Panc1 (cell line): ENCODE measurements at regions not wholly inside any gene's neighbourhood (a gene's known extent, or its start where the extent isn't known, plus 50 kb on each side); places are given as distances from the start of the nearest gene placed in this dataset.

Experiments
- POLR2AphosphoS5 ChIP-seq: IDR thresholded peaks from 2 replicates; pipeline ENCODE4 v1.6.1; 2012; ENCODE audit warnings: mild to moderate bottlenecking, low read depth, low read length, moderate library complexity
- REST ChIP-seq, 2 experiments: IDR thresholded peaks; 2 replicates each; pipeline ENCODE4 v1.6.1; 2011 to 2012; ENCODE audit warnings: low read depth in 2 of 2, control low read depth in 1 of 2, low read length in 1 of 2, mild to moderate bottlenecking in 1 of 2, moderate library complexity in 1 of 2; ENCODE audit not compliant: insufficient read depth in 1 of 2
- SIN3A ChIP-seq: IDR thresholded peaks from 2 replicates; pipeline ENCODE4 v1.6.1; 2012; ENCODE audit warnings: low read depth, mild to moderate bottlenecking, low read length, moderate library complexity, borderline replicate concordance; ENCODE audit not compliant: insufficient read depth
- TCF7L2 ChIP-seq: IDR thresholded peaks from 2 replicates; pipeline ENCODE4 v1.6.1; 2011; ENCODE audit warnings: mild to moderate bottlenecking, low read depth, low read length, inconsistent platforms
- TF ChIP-seq, protein P1 (sequence below): fragments of 450-650 bp; IDR thresholded peaks from 2 replicates; pipeline ENCODE4 v1.5.1; 2017; ENCODE audit warnings: mild to moderate bottlenecking

DNA sequence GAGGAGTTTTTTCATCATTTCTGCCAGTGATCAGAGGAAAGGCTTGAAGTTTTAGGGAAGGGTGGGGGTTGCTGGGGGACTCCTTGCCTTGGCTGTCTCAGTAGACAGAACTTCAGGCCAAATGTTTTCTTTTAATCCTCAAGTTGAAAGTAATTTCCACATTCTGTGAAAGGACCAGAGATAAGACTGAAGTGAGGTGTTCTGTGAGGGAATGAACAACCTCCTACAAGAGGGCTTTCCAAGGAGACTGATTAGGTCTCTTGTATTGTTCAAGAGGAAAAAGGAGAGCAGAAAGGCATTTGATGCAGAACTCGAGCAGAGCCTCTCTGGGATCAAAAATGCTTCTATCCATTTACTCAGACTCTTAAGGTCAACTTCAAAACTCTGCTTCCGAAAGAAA is 282.1 kb upstream of the ATP10B start:
- TF ChIP-seq POLR2AphosphoS5, result no peak
- TF ChIP-seq, protein P1, sequence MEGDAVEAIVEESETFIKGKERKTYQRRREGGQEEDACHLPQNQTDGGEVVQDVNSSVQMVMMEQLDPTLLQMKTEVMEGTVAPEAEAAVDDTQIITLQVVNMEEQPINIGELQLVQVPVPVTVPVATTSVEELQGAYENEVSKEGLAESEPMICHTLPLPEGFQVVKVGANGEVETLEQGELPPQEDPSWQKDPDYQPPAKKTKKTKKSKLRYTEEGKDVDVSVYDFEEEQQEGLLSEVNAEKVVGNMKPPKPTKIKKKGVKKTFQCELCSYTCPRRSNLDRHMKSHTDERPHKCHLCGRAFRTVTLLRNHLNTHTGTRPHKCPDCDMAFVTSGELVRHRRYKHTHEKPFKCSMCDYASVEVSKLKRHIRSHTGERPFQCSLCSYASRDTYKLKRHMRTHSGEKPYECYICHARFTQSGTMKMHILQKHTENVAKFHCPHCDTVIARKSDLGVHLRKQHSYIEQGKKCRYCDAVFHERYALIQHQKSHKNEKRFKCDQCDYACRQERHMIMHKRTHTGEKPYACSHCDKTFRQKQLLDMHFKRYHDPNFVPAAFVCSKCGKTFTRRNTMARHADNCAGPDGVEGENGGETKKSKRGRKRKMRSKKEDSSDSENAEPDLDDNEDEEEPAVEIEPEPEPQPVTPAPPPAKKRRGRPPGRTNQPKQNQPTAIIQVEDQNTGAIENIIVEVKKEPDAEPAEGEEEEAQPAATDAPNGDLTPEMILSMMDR, result no peak
- no peak for TF ChIP-seq REST (IDR thresholded peaks at IDR 0.05; ENCODE audit: insufficient read depth in 1 of 2, low read depth in 2 of 2, low read length in 1 of 2)
- TF ChIP-seq SIN3A, result no peak
- TF ChIP-seq TCF7L2, result no peak
